A673 (cell line): ENCODE measurements at regions not wholly inside any gene's neighbourhood (a gene's known extent, or its start where the extent isn't known, plus 50 kb on each side); places are given as distances from the start of the nearest gene placed in this dataset.

Experiments used
- BruUV-seq: library from RNA; stranded (reverse); fragments of 400-500 nt; replicated peaks from 2 replicates; lab custom pipeline; 2021; lab: Mats Ljungman, UMichigan
- CTCF ChIA-PET: fragments of 300-600 bp; sonication (Branson Sonifier 250); formaldehyde crosslinking; loops from one replicate; lab custom pipeline; 2022; ENCODE audit warnings: antibody characterized with exemption; lab: Charles Lee
- POLR2A ChIA-PET: fragments of 300-600 bp; sonication (Branson Sonifier 250); formaldehyde crosslinking; loops from one replicate; lab custom pipeline; 2022; ENCODE audit warnings: antibody characterized with exemption; ENCODE audit not compliant: low non-redundant PET; lab: Charles Lee
- DNase-seq: peaks from one replicate; pipeline ENCODE4 v3.0.0-alpha.2; 2015; ENCODE audit warnings: low spot score
- H3K27ac ChIP-seq: fragments of 200-600 bp; sonication (generic); 2 replicates; pipeline ENCODE4 v1.5.1; 2016; ENCODE audit warnings: mixed run types, low read depth, mild to moderate bottlenecking, mixed read lengths, antibody characterized with exemption, low read length; ENCODE audit not compliant: poor library complexity, severe bottlenecking
- H3K27me3 ChIP-seq: fragments of 200-600 bp; sonication (generic); replicated peaks from 2 replicates; pipeline ENCODE4 v1.6.1; 2017; ENCODE audit warnings: mixed run types, low read depth, mild to moderate bottlenecking, mixed read lengths, antibody characterized with exemption, low read length; ENCODE audit not compliant: insufficient read depth, poor library complexity
- H3K36me3 ChIP-seq: fragments of 200-600 bp; sonication (generic); 2 replicates; pipeline ENCODE4 v1.6.1; 2016; ENCODE audit warnings: mixed run types, mild to moderate bottlenecking, mixed read lengths, antibody characterized with exemption, low read length; ENCODE audit not compliant: insufficient read depth, poor library complexity, severe bottlenecking
- H3K4me1 ChIP-seq: fragments of 200-600 bp; sonication (generic); 2 replicates; pipeline ENCODE4 v1.6.1; 2017; ENCODE audit warnings: mixed run types, mild to moderate bottlenecking, mixed read lengths, antibody characterized with exemption, low read length; ENCODE audit not compliant: insufficient read depth, poor library complexity, severe bottlenecking
- H3K4me3 ChIP-seq: fragments of 200-600 bp; sonication (generic); 2 replicates; pipeline ENCODE4 v1.5.1; 2016; ENCODE audit warnings: low read depth, mixed run types, mild to moderate bottlenecking, mixed read lengths, low read length; ENCODE audit not compliant: poor library complexity, severe bottlenecking
- H3K9me3 ChIP-seq: fragments of 200-600 bp; sonication (generic); 2 replicates; pipeline ENCODE4 v1.6.1; 2016; ENCODE audit warnings: mixed run types, low read depth, mild to moderate bottlenecking, mixed read lengths, antibody characterized with exemption, low read length; ENCODE audit not compliant: poor library complexity, severe bottlenecking
- EZH2 ChIP-seq: fragments of 200-600 bp; sonication (generic); IDR thresholded peaks from 2 replicates; pipeline ENCODE4 v1.6.1; 2017; ENCODE audit warnings: borderline replicate concordance, low read depth, mild to moderate bottlenecking, mixed read lengths, antibody characterized with exemption, low read length; ENCODE audit not compliant: poor library complexity, severe bottlenecking
- intact Hi-C: fragments of 100-400 bp; cut with micrococcal nuclease; formaldehyde crosslinking; loops from one replicate; pipeline ENCODE4 v1.10.0; 2022; ENCODE audit not compliant: unreplicated experiment
- TF ChIP-seq, protein P1 (sequence below): fragments of 300-800, 200-600 bp; sonication (generic); conservative IDR thresholded peaks from 2 replicates; pipeline ENCODE4 v1.5.1; 2017; ENCODE audit warnings: low read depth, mild to moderate bottlenecking, antibody characterized with exemption, low read length, moderate library complexity, mixed read lengths

DNA sequence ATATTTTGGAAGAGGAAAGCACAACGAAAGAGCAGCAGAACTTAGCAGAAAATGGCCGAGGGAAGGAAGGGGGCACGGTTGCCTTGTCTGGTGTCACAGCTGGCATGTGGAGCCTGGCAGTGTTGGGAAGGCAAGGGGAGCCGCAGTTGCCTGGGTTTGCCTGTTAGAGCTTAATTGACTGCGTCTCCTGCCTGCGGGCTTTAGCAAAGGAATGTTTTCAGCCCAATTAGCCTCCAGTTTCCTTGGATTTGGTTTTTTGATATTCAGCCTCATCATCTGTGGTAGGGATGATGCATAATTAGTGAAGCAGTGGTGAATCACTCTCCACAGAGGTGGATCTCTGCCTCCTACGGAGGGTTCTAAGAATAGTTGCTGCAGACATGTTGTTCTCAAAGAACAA is 832.6 kb downstream of the QKI start:
- no peaks in the 10 kb centered on the region for H3K36me3 ChIP-seq
- H3K27me3 ChIP-seq = no peaks in the 10 kb centered on the region
- TF ChIP-seq EZH2 = no peak
- TF ChIP-seq, protein P1, sequence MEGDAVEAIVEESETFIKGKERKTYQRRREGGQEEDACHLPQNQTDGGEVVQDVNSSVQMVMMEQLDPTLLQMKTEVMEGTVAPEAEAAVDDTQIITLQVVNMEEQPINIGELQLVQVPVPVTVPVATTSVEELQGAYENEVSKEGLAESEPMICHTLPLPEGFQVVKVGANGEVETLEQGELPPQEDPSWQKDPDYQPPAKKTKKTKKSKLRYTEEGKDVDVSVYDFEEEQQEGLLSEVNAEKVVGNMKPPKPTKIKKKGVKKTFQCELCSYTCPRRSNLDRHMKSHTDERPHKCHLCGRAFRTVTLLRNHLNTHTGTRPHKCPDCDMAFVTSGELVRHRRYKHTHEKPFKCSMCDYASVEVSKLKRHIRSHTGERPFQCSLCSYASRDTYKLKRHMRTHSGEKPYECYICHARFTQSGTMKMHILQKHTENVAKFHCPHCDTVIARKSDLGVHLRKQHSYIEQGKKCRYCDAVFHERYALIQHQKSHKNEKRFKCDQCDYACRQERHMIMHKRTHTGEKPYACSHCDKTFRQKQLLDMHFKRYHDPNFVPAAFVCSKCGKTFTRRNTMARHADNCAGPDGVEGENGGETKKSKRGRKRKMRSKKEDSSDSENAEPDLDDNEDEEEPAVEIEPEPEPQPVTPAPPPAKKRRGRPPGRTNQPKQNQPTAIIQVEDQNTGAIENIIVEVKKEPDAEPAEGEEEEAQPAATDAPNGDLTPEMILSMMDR = no peak
- CTCF ChIA-PET = no interaction called here
- H3K4me3 ChIP-seq = no peak overlapping the region
- no peak overlapping the region for H3K27ac ChIP-seq
- BruUV-seq = no TSS peak
- intact Hi-C loops = no loop called here
- H3K4me1 ChIP-seq = no peaks in the 10 kb centered on the region
- DNase-seq = no peak
- H3K9me3 ChIP-seq = no peaks in the 10 kb centered on the region
- POLR2A ChIA-PET = no interaction called here

DNA sequence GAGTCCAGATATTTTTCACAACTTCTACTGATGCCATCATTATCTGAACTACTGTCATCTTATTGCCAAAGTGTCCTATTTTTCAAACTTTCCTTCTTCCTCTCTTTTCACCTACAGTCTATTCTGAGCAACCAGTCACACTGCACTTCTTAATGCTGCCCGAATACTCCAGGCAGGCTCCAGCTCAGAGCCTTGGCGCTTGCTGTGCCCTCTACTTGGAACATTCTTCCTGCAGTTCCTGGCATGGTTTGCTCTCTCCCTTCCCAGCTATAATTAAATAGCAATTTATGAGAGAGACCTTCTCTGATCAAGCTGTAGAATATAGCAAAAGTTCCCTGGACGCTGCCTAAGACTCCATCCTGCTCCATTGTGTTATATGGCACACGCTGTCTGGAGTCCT is 831.6 kb downstream of the QKI start:
- intact Hi-C loops = no loop called here

DNA sequence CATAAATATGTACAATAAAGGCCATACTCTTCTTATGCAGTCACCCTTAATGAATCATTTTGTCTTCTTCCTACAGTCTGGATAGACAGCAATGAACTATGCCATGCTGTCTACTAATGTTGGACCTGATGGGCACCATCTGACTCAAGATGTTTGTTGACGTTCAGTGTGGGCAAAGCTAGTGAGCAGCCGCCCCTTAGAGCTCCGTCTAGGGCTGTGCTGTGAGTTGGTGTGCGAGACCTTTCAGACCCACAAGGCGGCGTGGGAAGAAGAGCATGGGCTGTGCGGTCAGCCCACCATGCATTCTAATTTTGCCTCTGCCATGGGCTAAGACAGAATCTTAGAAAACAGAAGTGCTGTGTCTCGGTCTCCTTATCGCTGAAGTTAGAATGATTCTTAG is 829.4 kb downstream of the QKI start:
- TF ChIP-seq, protein P1 = no peak
- no peak for TF ChIP-seq EZH2
- Histone ChIP-seq H3K36me3 (no peaks in the 10 kb centered on the region), H3K4me3 (no peak overlapping the region), H3K27me3 (no peaks in the 10 kb centered on the region), H3K9me3 (no peaks in the 10 kb centered on the region), H3K4me1 (no peaks in the 10 kb centered on the region), H3K27ac (no peak overlapping the region)
- no TSS peak for BruUV-seq
- no peak for DNase-seq
- POLR2A ChIA-PET = no interaction called here
- CTCF ChIA-PET = no interaction called here
- intact Hi-C loops = no loop called here

More for the DNA sequence above, 831.6 kb downstream of the QKI start:
- Histone ChIP-seq H3K27me3 (no peaks in the 10 kb centered on the region), H3K4me3 (no peak overlapping the region), H3K36me3 (no peaks in the 10 kb centered on the region), H3K9me3 (no peaks in the 10 kb centered on the region), H3K4me1 (no peaks in the 10 kb centered on the region), H3K27ac (no peak overlapping the region)
- ChIA-PET POLR2A (no interaction called here), CTCF (no interaction called here)
- no peak for DNase-seq
- BruUV-seq = no TSS peak
- no peak for TF ChIP-seq EZH2
- TF ChIP-seq, protein P1 = no peak
